Smooth muscle cell (in vitro differentiated cells): ENCODE measurements at regions not wholly inside any gene's neighbourhood (a gene's known extent, or its start where the extent isn't known, plus 50 kb on each side); places are given as distances from the start of the nearest gene placed in this dataset.

Experiments
- DNase-seq: peaks from one replicate; lab custom pipeline; 2025; ENCODE audit not compliant: unreplicated experiment; lab: John Stamatoyannopoulos, UW
- H2AFZ ChIP-seq: fragments of 200-600 bp; sonication (generic); 2 replicates; pipeline ENCODE4 v1.6.0; 2016; ENCODE audit warnings: antibody characterized with exemption, low read depth, mild to moderate bottlenecking
- H3F3A ChIP-seq: fragments of 200-600 bp; sonication (generic); 2 replicates; pipeline ENCODE4 v1.6.0; 2017; ENCODE audit warnings: antibody characterized with exemption, low read depth
- H3K27ac ChIP-seq: fragments of 200-600 bp; sonication (generic); 2 replicates; pipeline ENCODE4 v1.5.1; 2016; ENCODE audit warnings: low read depth, mild to moderate bottlenecking
- H3K27me3 ChIP-seq: fragments of 200-600 bp; sonication (generic); 2 replicates; pipeline ENCODE4 v1.6.1; 2016; ENCODE audit warnings: low read depth, mild to moderate bottlenecking
- H3K36me3 ChIP-seq: fragments of 200-600 bp; sonication (generic); 2 replicates; pipeline ENCODE4 v1.5.1; 2016; ENCODE audit warnings: low read depth
- H3K4me1 ChIP-seq: fragments of 200-600 bp; sonication (generic); 2 replicates; pipeline ENCODE4 v1.5.1; 2016; ENCODE audit warnings: low read depth
- H3K4me2 ChIP-seq: fragments of 200-600 bp; sonication (generic); 2 replicates; pipeline ENCODE4 v1.6.0; 2016; ENCODE audit warnings: mild to moderate bottlenecking
- H3K4me3 ChIP-seq: fragments of 200-600 bp; sonication (generic); 2 replicates; pipeline ENCODE4 v1.5.1; 2016; ENCODE audit warnings: mild to moderate bottlenecking
- H3K79me2 ChIP-seq: fragments of 200-600 bp; sonication (generic); 2 replicates; pipeline ENCODE4 v1.6.0; 2016; ENCODE audit warnings: low read depth, mild to moderate bottlenecking
- H3K9ac ChIP-seq: fragments of 200-600 bp; sonication (generic); 2 replicates; pipeline ENCODE4 v1.6.0; 2016; ENCODE audit warnings: low read depth
- H3K9me3 ChIP-seq: fragments of 200-600 bp; sonication (generic); replicated peaks from 2 replicates; pipeline ENCODE4 v1.5.1; 2016; ENCODE audit warnings: low read depth
- H4K20me1 ChIP-seq: fragments of 200-600 bp; sonication (generic); 2 replicates; pipeline ENCODE4 v1.6.0; 2016; ENCODE audit warnings: low read depth
- WGBS: methylation state at CpG from one replicate; pipeline ENCODE4 v1.1.7; 2016; ENCODE audit warnings: low lambda C conversion rate; 5-methylcytosine and 5-hydroxymethylcytosine counted together
- TF ChIP-seq, protein P1 (sequence below): fragments of 200-600 bp; sonication (generic); IDR thresholded peaks from 2 replicates; pipeline ENCODE4 v1.5.1; 2017; ENCODE audit warnings: borderline replicate concordance, mild to moderate bottlenecking, antibody characterized with exemption; ENCODE audit not compliant: insufficient read depth, poor library complexity, severe bottlenecking

DNA sequence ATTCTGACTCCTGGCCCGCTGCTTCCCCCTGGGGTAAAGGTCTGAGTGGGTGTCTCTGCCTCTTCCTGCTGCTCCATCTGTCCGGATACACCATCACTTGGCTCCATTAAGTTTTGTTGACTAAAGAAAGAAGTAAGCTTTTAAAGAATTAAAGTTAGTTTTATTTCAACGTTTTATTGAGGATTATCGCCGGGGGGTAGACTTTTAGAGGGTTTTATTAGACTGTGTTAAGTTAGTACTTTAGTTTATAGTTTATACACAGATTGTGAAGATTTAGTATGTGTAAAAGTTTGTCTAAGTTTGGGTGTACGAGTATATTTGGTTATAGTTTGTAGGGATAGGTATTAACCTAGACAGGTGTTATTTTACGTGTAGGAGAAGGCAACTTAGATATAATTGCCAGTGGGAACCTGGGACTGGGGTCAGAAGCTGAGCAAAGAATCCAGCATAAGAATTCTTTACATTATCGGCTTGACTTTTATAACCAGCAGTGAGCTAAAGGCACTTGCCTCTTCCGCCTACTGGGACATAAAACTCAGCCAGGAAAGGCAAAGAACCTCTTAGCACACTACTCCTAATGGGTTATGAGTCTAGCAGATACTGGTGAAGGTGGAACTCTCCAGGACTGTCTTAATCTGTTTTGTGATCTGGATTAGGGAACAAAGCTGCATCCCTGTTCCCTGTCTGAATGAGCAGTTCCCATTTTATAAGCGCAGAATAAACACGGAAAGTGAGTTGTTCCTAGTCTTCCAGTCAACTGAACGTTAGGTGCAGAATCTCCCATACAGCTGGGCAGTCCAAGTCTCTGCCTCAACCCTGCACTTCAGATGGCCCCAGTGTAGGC, 131.3 kb downstream of the FAM43A start:
- 85% methylated on average over 12 of the region's 12 CpGs for WGBS

GRCh38 chr3:194817592-194817930, 131.9 kb downstream of the FAM43A start:
- H3K36me3 ChIP-seq = no peaks in the 10 kb centered on the region
- peaks cover 3% of the 10 kb centered on the region for H3F3A ChIP-seq
- no peaks in the 10 kb centered on the region for H3K79me2 ChIP-seq
- no peak for DNase-seq
- TF ChIP-seq, protein P1, sequence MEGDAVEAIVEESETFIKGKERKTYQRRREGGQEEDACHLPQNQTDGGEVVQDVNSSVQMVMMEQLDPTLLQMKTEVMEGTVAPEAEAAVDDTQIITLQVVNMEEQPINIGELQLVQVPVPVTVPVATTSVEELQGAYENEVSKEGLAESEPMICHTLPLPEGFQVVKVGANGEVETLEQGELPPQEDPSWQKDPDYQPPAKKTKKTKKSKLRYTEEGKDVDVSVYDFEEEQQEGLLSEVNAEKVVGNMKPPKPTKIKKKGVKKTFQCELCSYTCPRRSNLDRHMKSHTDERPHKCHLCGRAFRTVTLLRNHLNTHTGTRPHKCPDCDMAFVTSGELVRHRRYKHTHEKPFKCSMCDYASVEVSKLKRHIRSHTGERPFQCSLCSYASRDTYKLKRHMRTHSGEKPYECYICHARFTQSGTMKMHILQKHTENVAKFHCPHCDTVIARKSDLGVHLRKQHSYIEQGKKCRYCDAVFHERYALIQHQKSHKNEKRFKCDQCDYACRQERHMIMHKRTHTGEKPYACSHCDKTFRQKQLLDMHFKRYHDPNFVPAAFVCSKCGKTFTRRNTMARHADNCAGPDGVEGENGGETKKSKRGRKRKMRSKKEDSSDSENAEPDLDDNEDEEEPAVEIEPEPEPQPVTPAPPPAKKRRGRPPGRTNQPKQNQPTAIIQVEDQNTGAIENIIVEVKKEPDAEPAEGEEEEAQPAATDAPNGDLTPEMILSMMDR = no peak
- no peak overlapping the region for H3K4me3 ChIP-seq
- no peak overlapping the region for H2AFZ ChIP-seq
- no peaks in the 10 kb centered on the region for H3K9me3 ChIP-seq
- H3K4me1 ChIP-seq = no peaks in the 10 kb centered on the region
- no peak overlapping the region for H3K4me2 ChIP-seq
- 59% methylated on average over 4 of the region's 4 CpGs for WGBS
- no peaks in the 10 kb centered on the region for H3K27me3 ChIP-seq
- no peak overlapping the region for H3K9ac ChIP-seq
- no peaks in the 10 kb centered on the region for H4K20me1 ChIP-seq
- no peak overlapping the region for H3K27ac ChIP-seq

More for the DNA sequence above, 131.3 kb downstream of the FAM43A start:
- Histone ChIP-seq H3K9ac (no peak overlapping the region), H3K79me2 (no peaks in the 10 kb centered on the region), H3K4me2 (no peak overlapping the region), H4K20me1 (no peaks in the 10 kb centered on the region), H3K4me3 (no peak overlapping the region), H3K9me3 (no peaks in the 10 kb centered on the region), H3K36me3 (no peaks in the 10 kb centered on the region), H3K4me1 (no peaks in the 10 kb centered on the region), H3F3A (peaks cover 3% of the 10 kb centered on the region), H2AFZ (no peak overlapping the region), H3K27ac (no peak overlapping the region), H3K27me3 (no peaks in the 10 kb centered on the region)
- DNase-seq = no peak
- TF ChIP-seq, protein P1 = no peak

DNA sequence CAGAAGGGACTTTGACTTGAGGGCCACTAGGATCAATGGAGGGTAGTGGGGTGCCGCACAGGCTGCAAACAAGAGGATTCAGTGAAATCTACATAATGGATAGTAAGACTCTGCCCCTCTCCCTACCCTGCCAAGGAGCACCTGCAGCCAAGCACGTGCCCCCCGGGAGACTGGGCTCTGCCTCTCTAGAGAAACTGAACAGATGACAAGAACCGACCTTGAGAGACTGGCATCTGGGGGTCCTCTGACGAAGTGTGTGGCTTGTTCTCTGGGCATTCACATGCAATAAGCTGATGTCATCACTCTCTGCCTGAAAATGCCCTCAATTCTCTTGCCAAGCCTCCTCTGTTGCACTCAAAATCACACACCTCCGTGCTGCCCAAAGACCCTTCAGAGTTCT, 132.3 kb downstream of the FAM43A start:
- 82% methylated on average over 6 of the region's 6 CpGs for WGBS
- Histone ChIP-seq H3K36me3 (no peaks in the 10 kb centered on the region), H3K79me2 (no peaks in the 10 kb centered on the region), H3K9me3 (no peaks in the 10 kb centered on the region), H3K9ac (no peak overlapping the region), H3K4me3 (no peak overlapping the region), H3F3A (peaks cover 3% of the 10 kb centered on the region), H4K20me1 (no peaks in the 10 kb centered on the region), H3K4me1 (no peaks in the 10 kb centered on the region), H3K4me2 (no peak overlapping the region), H3K27ac (no peak overlapping the region), H2AFZ (no peak overlapping the region), H3K27me3 (no peaks in the 10 kb centered on the region)
- no peak for DNase-seq
- TF ChIP-seq, protein P1 = no peak

DNA sequence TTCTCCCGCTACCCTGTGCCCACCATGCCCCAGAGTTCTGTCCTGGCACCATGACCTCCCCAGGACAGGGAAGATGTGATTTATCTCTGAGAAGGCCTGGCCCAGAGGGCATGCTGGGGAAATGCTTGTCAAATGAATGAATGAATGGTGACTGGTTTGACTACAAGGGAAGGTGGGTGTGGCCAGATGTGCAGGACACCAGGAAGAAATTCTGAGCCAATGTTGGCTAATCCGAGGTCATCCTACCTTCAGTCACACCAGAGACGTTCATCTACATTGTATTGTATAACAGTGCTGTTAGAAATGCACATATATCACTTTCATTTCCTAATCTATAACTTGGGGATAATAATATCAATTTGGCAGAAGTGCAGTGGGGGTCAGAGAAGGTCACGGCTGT, 138.4 kb downstream of the FAM43A start:
- H3K4me3 ChIP-seq = no peak overlapping the region
- DNase-seq = no peak
- no peak overlapping the region for H3K27ac ChIP-seq
- no peaks in the 10 kb centered on the region for H3K27me3 ChIP-seq
- H3K9me3 ChIP-seq = no peaks in the 10 kb centered on the region
- TF ChIP-seq, protein P1 = no peak
- peaks cover 3% of the 10 kb centered on the region for H3F3A ChIP-seq
- no peaks in the 10 kb centered on the region for H3K79me2 ChIP-seq
- no peak overlapping the region for H3K9ac ChIP-seq
- no peaks in the 10 kb centered on the region for H3K36me3 ChIP-seq
- no peaks in the 10 kb centered on the region for H4K20me1 ChIP-seq
- no peak overlapping the region for H2AFZ ChIP-seq
- WGBS = 86% methylated on average over 4 of the region's 4 CpGs
- H3K4me2 ChIP-seq = no peak overlapping the region
- H3K4me1 ChIP-seq = peaks cover 2% of the 10 kb centered on the region
